SK-N-SH (cell line): ENCODE measurements at regions not wholly inside any gene's neighbourhood (a gene's known extent, or its start where the extent isn't known, plus 50 kb on each side); places are given as distances from the start of the nearest gene placed in this dataset.

Experiments used
- CTCF ChIA-PET: fragments of 300-600, 350-600 bp; formaldehyde crosslinking; extraction: SDS; loops from one replicate; lab custom pipeline; 2021; lab: Yijun Ruan, JAX
- POLR2A ChIA-PET: fragments of 350-600 bp; sonication (Branson Sonifier 250); formaldehyde crosslinking; extraction: SDS; loops from one replicate; lab custom pipeline; 2020; ENCODE audit warnings: antibody characterized with exemption, inconsistent platforms; lab: Yijun Ruan, JAX
- DNase-seq: peaks from one replicate; pipeline ENCODE4 v3.0.0; 2012
- H2AFZ ChIP-seq: fragments of 200-600 bp; sonication (generic); 2 replicates; pipeline ENCODE4 v1.8.1; 2016; ENCODE audit warnings: antibody characterized with exemption, mild to moderate bottlenecking, low read depth
- H3F3A ChIP-seq: fragments of 200-600 bp; sonication (generic); replicated peaks from 2 replicates; pipeline ENCODE3; 2016; ENCODE audit warnings: antibody characterized with exemption, mild to moderate bottlenecking; ENCODE audit not compliant: insufficient read depth
- H3K27ac ChIP-seq, 2 experiments: fragments of 200-500 bp in 1 of 2; fragments of 200-600 bp in 1 of 2; sonication (Bioruptor generic) in 1 of 2; sonication (generic), shearing (Covaris generic) in 1 of 2; 2 replicates each; pipeline versions ENCODE4 v1.5.1 to v1.6.1; 2014 to 2016; ENCODE audit warnings: low read depth in 2 of 2, inconsistent platforms in 1 of 2, low read length in 1 of 2, mild to moderate bottlenecking in 1 of 2, mixed read lengths in 1 of 2
- H3K27me3 ChIP-seq: fragments of 200-600 bp; sonication (generic), shearing (Covaris generic); 2 replicates; pipeline ENCODE4 v1.6.1; 2016; ENCODE audit warnings: mixed run types; ENCODE audit not compliant: insufficient read depth
- H3K36me3 ChIP-seq, 2 experiments: fragments of 200-500 bp in 1 of 2; fragments of 200-600 bp in 1 of 2; sonication (Bioruptor generic) in 1 of 2; sonication (generic) in 1 of 2; replicated peaks in 1 of 2; 2 replicates each; pipeline versions ENCODE3 to v1.5.1; 2014 to 2016; ENCODE audit warnings: low read length in 1 of 2, mild to moderate bottlenecking in 1 of 2; ENCODE audit not compliant: insufficient read depth in 2 of 2, control insufficient read depth in 1 of 2
- H3K4me1 ChIP-seq, 2 experiments: fragments of 200-500 bp in 1 of 2; fragments of 200-600 bp in 1 of 2; sonication (Bioruptor generic) in 1 of 2; sonication (generic), shearing (Covaris generic) in 1 of 2; 2 replicates each; pipeline versions ENCODE4 v1.5.1 to v1.6.1; 2014 to 2016; ENCODE audit warnings: low read depth in 1 of 2, low read length in 1 of 2, mixed run types in 1 of 2; ENCODE audit not compliant: insufficient read depth in 2 of 2, control insufficient read depth in 1 of 2
- H3K4me2 ChIP-seq: fragments of 200-600 bp; sonication (generic), shearing (Covaris generic); 2 replicates; pipeline ENCODE4 v1.6.1; 2017; ENCODE audit warnings: mixed run types
- H3K4me3 ChIP-seq, 2 experiments: fragments of 200-500 bp in 1 of 2; fragments of 200-600 bp in 1 of 2; sonication (Bioruptor generic) in 1 of 2; sonication (generic), shearing (Covaris generic) in 1 of 2; 2 replicates each; pipeline versions ENCODE4 v1.5.1 to v1.8.1; 2014 to 2016; ENCODE audit warnings: low read depth in 2 of 2, inconsistent platforms in 1 of 2, low read length in 1 of 2, mild to moderate bottlenecking in 1 of 2, mixed read lengths in 1 of 2, moderate library complexity in 1 of 2
- H3K79me2 ChIP-seq: fragments of 200-600 bp; sonication (generic); 2 replicates; pipeline ENCODE4 v1.8.1; 2017; ENCODE audit warnings: mild to moderate bottlenecking; ENCODE audit not compliant: insufficient read depth
- H3K9ac ChIP-seq: fragments of 200-600 bp; sonication (generic); 2 replicates; pipeline ENCODE4 v1.6.1; 2017; ENCODE audit warnings: mixed run types
- H3K9me2 ChIP-seq: fragments of 200-600 bp; sonication (generic); 2 replicates; pipeline ENCODE4 v1.6.1; 2017; ENCODE audit warnings: mixed run types
- H3K9me3 ChIP-seq: fragments of 200-600 bp; sonication (generic); 2 replicates; pipeline ENCODE4 v1.6.1; 2017; ENCODE audit warnings: mixed run types, mild to moderate bottlenecking, moderate library complexity
- H4K20me1 ChIP-seq: fragments of 200-600 bp; sonication (generic); 2 replicates; pipeline ENCODE4 v1.6.1; 2017; ENCODE audit warnings: mild to moderate bottlenecking, mixed run types; ENCODE audit not compliant: insufficient read depth
- EP300 ChIP-seq, 2 experiments: IDR thresholded peaks; 2 replicates each; pipeline versions ENCODE4 v1.4.0 to v1.6.1; 2012; ENCODE audit warnings: borderline replicate concordance in 1 of 2, low read depth in 1 of 2, low read length in 1 of 2
- EZH2phosphoT487 ChIP-seq: fragments of 200-600 bp; sonication (generic); IDR thresholded peaks from 2 replicates; pipeline ENCODE4 v1.6.1; 2017; ENCODE audit warnings: low read depth, mixed run types, mild to moderate bottlenecking, antibody characterized with exemption, moderate library complexity, borderline replicate concordance
- FOXM1 ChIP-seq: IDR thresholded peaks from 2 replicates; pipeline ENCODE4 v1.4.0; 2012; ENCODE audit warnings: low read depth, mild to moderate bottlenecking
- GABPA ChIP-seq: IDR thresholded peaks from 2 replicates; pipeline ENCODE4 v1.4.0; 2012; ENCODE audit warnings: low read depth, mild to moderate bottlenecking
- JUND ChIP-seq: IDR thresholded peaks from 2 replicates; pipeline ENCODE4 v1.4.0; 2012
- MXI1 ChIP-seq: IDR thresholded peaks from 2 replicates; pipeline ENCODE4 v1.6.1; 2012; ENCODE audit warnings: mild to moderate bottlenecking, low read depth, low read length, improper control_type of control experiment
- NRF1 ChIP-seq: IDR thresholded peaks from 2 replicates; pipeline ENCODE4 v1.6.1; 2012; ENCODE audit warnings: low read depth, mild to moderate bottlenecking, low read length
- RCOR1 ChIP-seq: fragments of 150-350 bp; IDR thresholded peaks from 2 replicates; pipeline ENCODE4 v1.6.1; 2017; ENCODE audit warnings: antibody characterized with exemption, low read length
- RFX5 ChIP-seq: IDR thresholded peaks from 2 replicates; pipeline ENCODE4 v1.6.1; 2012; ENCODE audit warnings: mild to moderate bottlenecking, improper control_type of control experiment, low read length
- TAF1 ChIP-seq: IDR thresholded peaks from 2 replicates; pipeline ENCODE4 v1.6.1; 2012; ENCODE audit warnings: low read depth, mild to moderate bottlenecking, low read length, moderate library complexity, borderline replicate concordance
- TCF12 ChIP-seq: IDR thresholded peaks from 2 replicates; pipeline ENCODE4 v1.4.0; 2012
- YY1 ChIP-seq: IDR thresholded peaks from 2 replicates; pipeline ENCODE4 v1.4.0; 2012; ENCODE audit warnings: low read depth, mild to moderate bottlenecking
- WGBS: methylation state at CpG from one replicate; pipeline ENCODE4 v1.1.6; 2017; ENCODE audit warnings: low lambda C conversion rate; 5-methylcytosine and 5-hydroxymethylcytosine counted together
- TF ChIP-seq, protein P1 (sequence below): IDR thresholded peaks from 2 replicates; pipeline ENCODE4; 2012
- TF ChIP-seq, protein P2 (sequence below): IDR thresholded peaks from 2 replicates; pipeline ENCODE4 v1.4.0; 2012; ENCODE audit warnings: low read depth
- TF ChIP-seq, protein P3 (sequence below): IDR thresholded peaks from 2 replicates; pipeline ENCODE4 v1.4.0; 2012; ENCODE audit warnings: low read depth, borderline replicate concordance
- TF ChIP-seq, protein P4 (sequence below): IDR thresholded peaks from 2 replicates; pipeline ENCODE4 v1.6.1; 2012; ENCODE audit warnings: mild to moderate bottlenecking, low read depth, low read length, moderate library complexity
- TF ChIP-seq, protein P5 (sequence below): fragments of 200-600 bp; sonication (generic); IDR thresholded peaks from 2 replicates; pipeline ENCODE4 v1.6.1; 2017; ENCODE audit warnings: antibody characterized with exemption, mild to moderate bottlenecking, moderate library complexity
- TF ChIP-seq, protein P6 (sequence below): fragments of 150-350 bp; IDR thresholded peaks from 2 replicates; pipeline ENCODE4 v1.6.1; 2016; ENCODE audit warnings: mild to moderate bottlenecking, low read depth, low read length

DNA sequence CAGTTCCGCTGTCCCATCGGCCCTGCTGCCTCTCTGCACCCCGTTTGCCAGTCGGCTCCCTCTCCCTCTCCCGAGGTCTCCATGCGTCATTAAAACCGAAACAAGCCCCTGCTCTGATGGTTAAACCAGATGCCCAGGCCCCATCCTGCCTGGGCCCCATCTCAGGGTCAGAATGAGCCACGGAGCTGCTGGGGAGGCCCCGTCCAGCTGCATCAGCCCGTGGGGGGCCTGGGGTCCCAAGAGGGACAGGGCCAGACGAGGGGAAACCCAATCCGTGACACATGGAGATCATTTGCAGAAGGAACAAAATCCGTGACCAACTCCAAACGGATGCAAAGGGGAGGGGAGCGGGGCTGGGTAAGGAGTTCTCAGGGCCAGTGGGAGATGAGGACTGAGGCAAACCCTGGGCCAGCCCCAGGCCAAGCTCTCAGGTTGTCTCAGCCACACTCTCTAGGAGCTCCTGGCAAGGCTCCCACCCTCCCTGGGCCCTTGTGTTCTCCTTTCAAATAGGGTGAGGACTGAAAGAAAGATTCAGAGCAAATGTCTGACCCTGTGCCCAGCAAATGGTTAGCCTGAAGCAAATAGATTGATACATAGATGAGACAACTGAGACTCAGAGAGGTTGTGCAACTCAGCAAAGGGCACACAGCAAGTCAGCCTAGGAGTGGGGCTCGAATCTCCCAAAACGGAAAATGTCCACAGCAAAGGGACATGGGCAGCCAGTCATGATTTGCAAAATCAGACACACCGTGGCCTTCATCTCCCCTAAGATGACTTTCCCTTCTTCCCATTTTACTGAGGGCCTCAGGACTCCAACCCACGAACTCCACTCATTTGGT, 162.1 kb downstream of the MN1 start:
- Histone ChIP-seq H3K9me2 (no peaks in the 10 kb centered on the region), H3K9me3 (no peaks in the 10 kb centered on the region), H3K27ac (no peak overlapping the region), H3K36me3 (no peaks in the 10 kb centered on the region), H3F3A (no peaks in the 10 kb centered on the region), H3K4me1 (no peaks in the 10 kb centered on the region), H2AFZ (no peak overlapping the region), H3K79me2 (no peaks in the 10 kb centered on the region), H3K4me2 (no peak overlapping the region), H3K4me3 (no peak overlapping the region), H4K20me1 (no peaks in the 10 kb centered on the region), H3K27me3 (no peaks in the 10 kb centered on the region), H3K9ac (no peak overlapping the region)
- ChIA-PET POLR2A (interaction anchor here (0.6 kb wide), 1 partner anchor 97 kb away, joined by 3 read pairs; no protein-coding TSS in a partner anchor), CTCF (no interaction called here)
- DNase-seq, result no peak
- 66% methylated on average over 17 of the region's 19 CpGs for WGBS
- TF ChIP-seq JUND, result no peak
- TF ChIP-seq RCOR1, result no peak
- no peak for TF ChIP-seq MXI1
- TF ChIP-seq YY1, result no peak
- TF ChIP-seq, protein P1, sequence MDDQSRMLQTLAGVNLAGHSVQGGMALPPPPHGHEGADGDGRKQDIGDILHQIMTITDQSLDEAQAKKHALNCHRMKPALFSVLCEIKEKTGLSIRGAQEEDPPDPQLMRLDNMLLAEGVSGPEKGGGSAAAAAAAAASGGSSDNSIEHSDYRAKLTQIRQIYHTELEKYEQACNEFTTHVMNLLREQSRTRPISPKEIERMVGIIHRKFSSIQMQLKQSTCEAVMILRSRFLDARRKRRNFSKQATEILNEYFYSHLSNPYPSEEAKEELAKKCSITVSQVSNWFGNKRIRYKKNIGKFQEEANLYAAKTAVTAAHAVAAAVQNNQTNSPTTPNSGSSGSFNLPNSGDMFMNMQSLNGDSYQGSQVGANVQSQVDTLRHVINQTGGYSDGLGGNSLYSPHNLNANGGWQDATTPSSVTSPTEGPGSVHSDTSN, result no peak
- TF ChIP-seq, protein P2, sequence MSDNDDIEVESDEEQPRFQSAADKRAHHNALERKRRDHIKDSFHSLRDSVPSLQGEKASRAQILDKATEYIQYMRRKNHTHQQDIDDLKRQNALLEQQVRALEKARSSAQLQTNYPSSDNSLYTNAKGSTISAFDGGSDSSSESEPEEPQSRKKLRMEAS, result no peak
- TF ChIP-seq EP300 (IDR thresholded peaks at IDR 0.05; ENCODE audit: borderline replicate concordance in 1 of 2, low read depth in 1 of 2, low read length in 1 of 2), result no peak
- no peak for TF ChIP-seq FOXM1
- TF ChIP-seq TAF1, result no peak
- no peak for TF ChIP-seq GABPA
- TF ChIP-seq, protein P3, sequence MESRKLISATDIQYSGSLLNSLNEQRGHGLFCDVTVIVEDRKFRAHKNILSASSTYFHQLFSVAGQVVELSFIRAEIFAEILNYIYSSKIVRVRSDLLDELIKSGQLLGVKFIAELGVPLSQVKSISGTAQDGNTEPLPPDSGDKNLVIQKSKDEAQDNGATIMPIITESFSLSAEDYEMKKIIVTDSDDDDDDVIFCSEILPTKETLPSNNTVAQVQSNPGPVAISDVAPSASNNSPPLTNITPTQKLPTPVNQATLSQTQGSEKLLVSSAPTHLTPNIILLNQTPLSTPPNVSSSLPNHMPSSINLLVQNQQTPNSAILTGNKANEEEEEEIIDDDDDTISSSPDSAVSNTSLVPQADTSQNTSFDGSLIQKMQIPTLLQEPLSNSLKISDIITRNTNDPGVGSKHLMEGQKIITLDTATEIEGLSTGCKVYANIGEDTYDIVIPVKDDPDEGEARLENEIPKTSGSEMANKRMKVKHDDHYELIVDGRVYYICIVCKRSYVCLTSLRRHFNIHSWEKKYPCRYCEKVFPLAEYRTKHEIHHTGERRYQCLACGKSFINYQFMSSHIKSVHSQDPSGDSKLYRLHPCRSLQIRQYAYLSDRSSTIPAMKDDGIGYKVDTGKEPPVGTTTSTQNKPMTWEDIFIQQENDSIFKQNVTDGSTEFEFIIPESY, result no peak
- TF ChIP-seq NRF1, result no peak
- TF ChIP-seq TCF12, result no peak
- TF ChIP-seq, protein P4, sequence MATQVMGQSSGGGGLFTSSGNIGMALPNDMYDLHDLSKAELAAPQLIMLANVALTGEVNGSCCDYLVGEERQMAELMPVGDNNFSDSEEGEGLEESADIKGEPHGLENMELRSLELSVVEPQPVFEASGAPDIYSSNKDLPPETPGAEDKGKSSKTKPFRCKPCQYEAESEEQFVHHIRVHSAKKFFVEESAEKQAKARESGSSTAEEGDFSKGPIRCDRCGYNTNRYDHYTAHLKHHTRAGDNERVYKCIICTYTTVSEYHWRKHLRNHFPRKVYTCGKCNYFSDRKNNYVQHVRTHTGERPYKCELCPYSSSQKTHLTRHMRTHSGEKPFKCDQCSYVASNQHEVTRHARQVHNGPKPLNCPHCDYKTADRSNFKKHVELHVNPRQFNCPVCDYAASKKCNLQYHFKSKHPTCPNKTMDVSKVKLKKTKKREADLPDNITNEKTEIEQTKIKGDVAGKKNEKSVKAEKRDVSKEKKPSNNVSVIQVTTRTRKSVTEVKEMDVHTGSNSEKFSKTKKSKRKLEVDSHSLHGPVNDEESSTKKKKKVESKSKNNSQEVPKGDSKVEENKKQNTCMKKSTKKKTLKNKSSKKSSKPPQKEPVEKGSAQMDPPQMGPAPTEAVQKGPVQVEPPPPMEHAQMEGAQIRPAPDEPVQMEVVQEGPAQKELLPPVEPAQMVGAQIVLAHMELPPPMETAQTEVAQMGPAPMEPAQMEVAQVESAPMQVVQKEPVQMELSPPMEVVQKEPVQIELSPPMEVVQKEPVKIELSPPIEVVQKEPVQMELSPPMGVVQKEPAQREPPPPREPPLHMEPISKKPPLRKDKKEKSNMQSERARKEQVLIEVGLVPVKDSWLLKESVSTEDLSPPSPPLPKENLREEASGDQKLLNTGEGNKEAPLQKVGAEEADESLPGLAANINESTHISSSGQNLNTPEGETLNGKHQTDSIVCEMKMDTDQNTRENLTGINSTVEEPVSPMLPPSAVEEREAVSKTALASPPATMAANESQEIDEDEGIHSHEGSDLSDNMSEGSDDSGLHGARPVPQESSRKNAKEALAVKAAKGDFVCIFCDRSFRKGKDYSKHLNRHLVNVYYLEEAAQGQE, result no peak
- no peak for TF ChIP-seq EZH2phosphoT487
- TF ChIP-seq RFX5, result no peak
- TF ChIP-seq, protein P5, sequence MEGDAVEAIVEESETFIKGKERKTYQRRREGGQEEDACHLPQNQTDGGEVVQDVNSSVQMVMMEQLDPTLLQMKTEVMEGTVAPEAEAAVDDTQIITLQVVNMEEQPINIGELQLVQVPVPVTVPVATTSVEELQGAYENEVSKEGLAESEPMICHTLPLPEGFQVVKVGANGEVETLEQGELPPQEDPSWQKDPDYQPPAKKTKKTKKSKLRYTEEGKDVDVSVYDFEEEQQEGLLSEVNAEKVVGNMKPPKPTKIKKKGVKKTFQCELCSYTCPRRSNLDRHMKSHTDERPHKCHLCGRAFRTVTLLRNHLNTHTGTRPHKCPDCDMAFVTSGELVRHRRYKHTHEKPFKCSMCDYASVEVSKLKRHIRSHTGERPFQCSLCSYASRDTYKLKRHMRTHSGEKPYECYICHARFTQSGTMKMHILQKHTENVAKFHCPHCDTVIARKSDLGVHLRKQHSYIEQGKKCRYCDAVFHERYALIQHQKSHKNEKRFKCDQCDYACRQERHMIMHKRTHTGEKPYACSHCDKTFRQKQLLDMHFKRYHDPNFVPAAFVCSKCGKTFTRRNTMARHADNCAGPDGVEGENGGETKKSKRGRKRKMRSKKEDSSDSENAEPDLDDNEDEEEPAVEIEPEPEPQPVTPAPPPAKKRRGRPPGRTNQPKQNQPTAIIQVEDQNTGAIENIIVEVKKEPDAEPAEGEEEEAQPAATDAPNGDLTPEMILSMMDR, result no peak
- TF ChIP-seq, protein P6, sequence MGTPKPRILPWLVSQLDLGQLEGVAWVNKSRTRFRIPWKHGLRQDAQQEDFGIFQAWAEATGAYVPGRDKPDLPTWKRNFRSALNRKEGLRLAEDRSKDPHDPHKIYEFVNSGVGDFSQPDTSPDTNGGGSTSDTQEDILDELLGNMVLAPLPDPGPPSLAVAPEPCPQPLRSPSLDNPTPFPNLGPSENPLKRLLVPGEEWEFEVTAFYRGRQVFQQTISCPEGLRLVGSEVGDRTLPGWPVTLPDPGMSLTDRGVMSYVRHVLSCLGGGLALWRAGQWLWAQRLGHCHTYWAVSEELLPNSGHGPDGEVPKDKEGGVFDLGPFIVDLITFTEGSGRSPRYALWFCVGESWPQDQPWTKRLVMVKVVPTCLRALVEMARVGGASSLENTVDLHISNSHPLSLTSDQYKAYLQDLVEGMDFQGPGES, result no peak
- TF ChIP-seq, all 33 proteins: peak for 0
